ENCODE measurements at regions not wholly inside any gene's neighbourhood (a gene's known extent, or its start where the extent isn't known, plus 50 kb on each side); places are given as distances from the start of the nearest gene placed in this dataset.

DNA sequence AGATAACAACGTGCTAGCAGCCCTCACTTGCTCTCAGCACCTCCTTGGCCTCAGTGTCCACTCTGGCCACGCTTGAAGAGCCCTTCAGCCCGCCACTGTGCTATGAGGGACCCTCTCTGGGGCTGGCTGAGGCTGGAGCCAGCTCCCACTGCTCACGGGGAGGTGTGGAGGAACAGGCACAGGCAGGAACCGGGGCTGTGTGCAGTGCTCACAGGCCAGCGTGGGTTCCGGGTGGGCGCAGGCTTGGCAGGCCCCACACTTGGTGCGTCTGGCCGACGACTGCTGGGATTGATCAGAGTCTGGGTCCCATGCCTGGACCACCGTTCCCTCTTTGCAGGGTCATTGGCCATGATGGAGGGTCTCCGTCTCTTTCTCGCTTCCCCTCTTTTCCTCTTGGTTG lies 194.3 kb upstream of the GRAMD2B start:
- Histone ChIP-seq H3K27ac (ENCODE audit: low read depth, low read length) (no peak overlapping the region), H3K4me1 (ENCODE audit: control insufficient read depth, insufficient read depth, low read length) (peaks cover 5% of the 10 kb centered on the region), H3K27me3 (ENCODE audit: control insufficient read depth, insufficient read depth, low read length, poor library complexity, severe bottlenecking) (no peaks in the 10 kb centered on the region), H3K9ac (ENCODE audit: extremely low read depth, low read length, poor library complexity, severe bottlenecking) (no peak overlapping the region), H3K4me3 (ENCODE audit: low read length) (no peak overlapping the region), H3K9me3 (ENCODE audit: control insufficient read depth, low read length) (peaks cover 34% of the 10 kb centered on the region), H3K36me3 (ENCODE audit: control insufficient read depth, insufficient read depth, low read length) (no peaks in the 10 kb centered on the region)
- 83 to 94% methylated on average over 8 to 14 of the region's 14 CpGs for WGBS, 2 experiments (ENCODE audit: insufficient coverage in 1 of 2, insufficient read length in 1 of 2)
- no peak for DNase-seq
- peaks cover 34% of the 10 kb centered on the region for H3K9me3 Mint-ChIP-seq
- TF ChIP-seq, protein P1, sequence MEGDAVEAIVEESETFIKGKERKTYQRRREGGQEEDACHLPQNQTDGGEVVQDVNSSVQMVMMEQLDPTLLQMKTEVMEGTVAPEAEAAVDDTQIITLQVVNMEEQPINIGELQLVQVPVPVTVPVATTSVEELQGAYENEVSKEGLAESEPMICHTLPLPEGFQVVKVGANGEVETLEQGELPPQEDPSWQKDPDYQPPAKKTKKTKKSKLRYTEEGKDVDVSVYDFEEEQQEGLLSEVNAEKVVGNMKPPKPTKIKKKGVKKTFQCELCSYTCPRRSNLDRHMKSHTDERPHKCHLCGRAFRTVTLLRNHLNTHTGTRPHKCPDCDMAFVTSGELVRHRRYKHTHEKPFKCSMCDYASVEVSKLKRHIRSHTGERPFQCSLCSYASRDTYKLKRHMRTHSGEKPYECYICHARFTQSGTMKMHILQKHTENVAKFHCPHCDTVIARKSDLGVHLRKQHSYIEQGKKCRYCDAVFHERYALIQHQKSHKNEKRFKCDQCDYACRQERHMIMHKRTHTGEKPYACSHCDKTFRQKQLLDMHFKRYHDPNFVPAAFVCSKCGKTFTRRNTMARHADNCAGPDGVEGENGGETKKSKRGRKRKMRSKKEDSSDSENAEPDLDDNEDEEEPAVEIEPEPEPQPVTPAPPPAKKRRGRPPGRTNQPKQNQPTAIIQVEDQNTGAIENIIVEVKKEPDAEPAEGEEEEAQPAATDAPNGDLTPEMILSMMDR (conservative IDR thresholded peaks at IDR 0.05), result no peak
- H3K27ac Mint-ChIP-seq, result no peak overlapping the region
- no peaks in the 10 kb centered on the region for H3K27me3 Mint-ChIP-seq (ENCODE audit: insufficient read depth)
- peaks cover 2% of the 10 kb centered on the region for H3K36me3 Mint-ChIP-seq (ENCODE audit: low read depth)
- H3K4me1 Mint-ChIP-seq, result peaks cover 2% of the 10 kb centered on the region
- H3K4me3 Mint-ChIP-seq, result no peak overlapping the region

DNA sequence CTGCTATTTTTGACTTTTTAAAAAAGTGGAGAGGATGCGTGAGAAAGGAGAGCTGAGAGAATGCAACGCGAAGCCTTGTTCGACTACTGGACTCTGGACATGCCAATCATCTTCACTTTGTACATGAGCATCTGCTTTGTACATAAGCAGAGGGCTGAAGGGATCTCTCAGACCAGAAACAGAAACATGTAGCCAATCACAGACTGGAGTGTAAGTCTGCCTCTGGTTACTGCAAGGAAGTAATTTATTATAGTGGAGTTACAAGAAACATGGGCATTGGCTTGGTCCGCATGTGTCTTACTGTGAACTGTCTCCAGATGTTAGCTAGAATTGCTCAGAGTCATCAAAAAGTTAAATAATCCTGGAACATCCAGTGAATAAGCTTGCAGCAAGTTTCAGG lies 190.0 kb upstream of the GRAMD2B start:
- Mint-ChIP-seq H3K4me1 (peaks cover 10% of the 10 kb centered on the region), H3K9me3 (peaks cover 28% of the 10 kb centered on the region), H3K27me3 (ENCODE audit: insufficient read depth) (no peaks in the 10 kb centered on the region), H3K4me3 (no peak overlapping the region), H3K36me3 (ENCODE audit: low read depth) (peaks cover 2% of the 10 kb centered on the region), H3K27ac (no peak overlapping the region)
- 96 to 98% methylated on average over 5 of the region's 5 CpGs for WGBS, 2 experiments (ENCODE audit: insufficient coverage in 1 of 2, insufficient read length in 1 of 2)
- Histone ChIP-seq H3K9me3 (ENCODE audit: control insufficient read depth, low read length) (peaks cover 31% of the 10 kb centered on the region), H3K4me3 (ENCODE audit: low read length) (no peak overlapping the region), H3K9ac (ENCODE audit: extremely low read depth, low read length, poor library complexity, severe bottlenecking) (no peak overlapping the region), H3K27ac (ENCODE audit: low read depth, low read length) (no peak overlapping the region), H3K27me3 (ENCODE audit: control insufficient read depth, insufficient read depth, low read length, poor library complexity, severe bottlenecking) (no peaks in the 10 kb centered on the region), H3K36me3 (ENCODE audit: control insufficient read depth, insufficient read depth, low read length) (no peaks in the 10 kb centered on the region), H3K4me1 (ENCODE audit: control insufficient read depth, insufficient read depth, low read length) (peaks cover 5% of the 10 kb centered on the region)
- DNase-seq, result no peak
- TF ChIP-seq, protein P1 (conservative IDR thresholded peaks at IDR 0.05), result no peak

- Histone ChIP-seq H3K27me3 (ENCODE audit: control insufficient read depth, insufficient read depth, low read length, poor library complexity, severe bottlenecking) (no peaks in the 10 kb centered on the region), H3K27ac (ENCODE audit: low read depth, low read length) (no peak overlapping the region), H3K9ac (ENCODE audit: extremely low read depth, low read length, poor library complexity, severe bottlenecking) (no peak overlapping the region), H3K36me3 (ENCODE audit: control insufficient read depth, insufficient read depth, low read length) (no peaks in the 10 kb centered on the region), H3K4me1 (ENCODE audit: control insufficient read depth, insufficient read depth, low read length) (peaks cover 5% of the 10 kb centered on the region), H3K9me3 (ENCODE audit: control insufficient read depth, low read length) (peaks cover 19% of the 10 kb centered on the region), H3K4me3 (ENCODE audit: low read length) (no peak overlapping the region)
- Mint-ChIP-seq H3K4me3 (no peak overlapping the region), H3K27ac (no peak overlapping the region), H3K36me3 (ENCODE audit: low read depth) (peaks cover 2% of the 10 kb centered on the region), H3K27me3 (ENCODE audit: insufficient read depth) (peaks cover 2% of the 10 kb centered on the region), H3K4me1 (peaks cover 10% of the 10 kb centered on the region), H3K9me3 (peaks cover 16% of the 10 kb centered on the region)
- WGBS, 2 experiments (ENCODE audit: insufficient coverage in 1 of 2, insufficient read length in 1 of 2), result 40 to 53% methylated on average over 6 to 7 of the region's 7 CpGs
- peak; percentile 77 for DNase-seq
- TF ChIP-seq, protein P1 (conservative IDR thresholded peaks at IDR 0.05), result peak; percentile 92
Observed at GRCh38 chr5:126234563-126235195, 188.5 kb upstream of the GRAMD2B start.
